HFFc6 (cell line): ENCODE measurements at regions not wholly inside any gene's neighbourhood (a gene's known extent, or its start where the extent isn't known, plus 50 kb on each side); places are given as distances from the start of the nearest gene placed in this dataset.

Experiments used
- DNase-seq: peaks from one replicate; pipeline ENCODE4 v3.0.0-alpha.2; 2018
- H3K27ac Mint-ChIP-seq: 2 replicates; pipeline ENCODE4 v1.8.0; 2020; ENCODE audit warnings: mild to moderate bottlenecking, mixed read lengths
- H3K27me3 Mint-ChIP-seq: 2 replicates; pipeline ENCODE4 v1.8.0; 2021; ENCODE audit warnings: mild to moderate bottlenecking, moderate library complexity, mixed read lengths; ENCODE audit not compliant: insufficient read depth
- H3K36me3 Mint-ChIP-seq: 2 replicates; pipeline ENCODE4 v1.8.0; 2021; ENCODE audit warnings: low read depth, mixed read lengths
- H3K4me1 Mint-ChIP-seq: 2 replicates; pipeline ENCODE4 v1.8.0; 2020; ENCODE audit warnings: low read depth, mixed read lengths
- H3K4me3 Mint-ChIP-seq: 2 replicates; pipeline ENCODE4 v1.8.0; 2020; ENCODE audit warnings: mild to moderate bottlenecking, moderate library complexity, mixed read lengths
- H3K9me3 Mint-ChIP-seq: 2 replicates; pipeline ENCODE4 v1.8.0; 2020; ENCODE audit warnings: mild to moderate bottlenecking, mixed read lengths
- TF ChIP-seq, protein P1 (sequence below): fragments of 200-600 bp; sonication (generic); IDR thresholded peaks from 2 replicates; pipeline ENCODE4 v1.5.0; 2021; ENCODE audit warnings: antibody characterized with exemption, mild to moderate bottlenecking

DNA sequence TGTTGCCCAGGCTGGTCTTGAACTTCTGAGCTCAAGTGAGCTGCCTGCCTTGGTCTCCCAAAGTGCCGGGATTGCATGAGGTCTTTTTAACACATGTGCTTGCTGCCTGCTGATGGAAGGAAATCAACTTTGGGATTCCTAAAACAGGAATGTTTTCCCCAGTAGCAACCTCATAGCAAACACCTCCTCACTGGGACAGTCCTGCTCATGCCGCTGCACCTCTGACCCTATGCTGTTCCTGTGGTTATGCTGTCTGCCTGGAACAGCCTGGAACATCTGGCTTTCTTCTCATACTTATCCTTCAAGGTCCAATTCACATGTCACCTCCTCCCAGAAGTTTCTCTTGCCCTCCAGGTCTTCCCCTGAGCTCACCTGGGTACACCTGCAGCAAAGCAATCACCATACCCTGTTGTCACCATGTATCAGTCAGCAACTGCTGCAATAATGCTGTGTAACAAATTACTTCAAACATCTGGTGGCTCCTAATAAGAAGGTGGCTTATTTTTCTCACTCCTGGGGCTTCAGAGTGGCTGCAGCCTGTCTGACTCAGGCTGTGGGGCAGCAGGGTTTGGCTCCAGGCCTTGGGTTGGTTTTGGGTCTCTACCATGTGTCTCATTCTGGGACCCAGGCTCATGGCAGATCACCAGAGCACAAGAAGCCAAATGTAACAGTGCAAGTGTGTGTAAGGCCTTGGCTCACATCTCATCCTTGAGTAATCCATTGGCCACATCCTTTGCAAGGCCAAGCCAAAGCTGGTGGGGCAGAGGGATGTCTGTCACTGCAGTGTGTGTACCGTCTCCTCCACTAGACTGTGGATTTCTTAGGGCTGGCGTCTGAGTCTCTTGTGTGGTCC is 59.4 kb upstream of the SORCS2 start:
- H3K36me3 Mint-ChIP-seq: no peaks in the 10 kb centered on the region
- DNase-seq: no peak
- H3K4me1 Mint-ChIP-seq: peaks cover 21% of the 10 kb centered on the region
- TF ChIP-seq, protein P1, sequence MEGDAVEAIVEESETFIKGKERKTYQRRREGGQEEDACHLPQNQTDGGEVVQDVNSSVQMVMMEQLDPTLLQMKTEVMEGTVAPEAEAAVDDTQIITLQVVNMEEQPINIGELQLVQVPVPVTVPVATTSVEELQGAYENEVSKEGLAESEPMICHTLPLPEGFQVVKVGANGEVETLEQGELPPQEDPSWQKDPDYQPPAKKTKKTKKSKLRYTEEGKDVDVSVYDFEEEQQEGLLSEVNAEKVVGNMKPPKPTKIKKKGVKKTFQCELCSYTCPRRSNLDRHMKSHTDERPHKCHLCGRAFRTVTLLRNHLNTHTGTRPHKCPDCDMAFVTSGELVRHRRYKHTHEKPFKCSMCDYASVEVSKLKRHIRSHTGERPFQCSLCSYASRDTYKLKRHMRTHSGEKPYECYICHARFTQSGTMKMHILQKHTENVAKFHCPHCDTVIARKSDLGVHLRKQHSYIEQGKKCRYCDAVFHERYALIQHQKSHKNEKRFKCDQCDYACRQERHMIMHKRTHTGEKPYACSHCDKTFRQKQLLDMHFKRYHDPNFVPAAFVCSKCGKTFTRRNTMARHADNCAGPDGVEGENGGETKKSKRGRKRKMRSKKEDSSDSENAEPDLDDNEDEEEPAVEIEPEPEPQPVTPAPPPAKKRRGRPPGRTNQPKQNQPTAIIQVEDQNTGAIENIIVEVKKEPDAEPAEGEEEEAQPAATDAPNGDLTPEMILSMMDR: no peak
- H3K27me3 Mint-ChIP-seq: peaks cover 8% of the 10 kb centered on the region
- no peaks in the 10 kb centered on the region for H3K9me3 Mint-ChIP-seq
- no peak overlapping the region for H3K27ac Mint-ChIP-seq
- no peak overlapping the region for H3K4me3 Mint-ChIP-seq

DNA sequence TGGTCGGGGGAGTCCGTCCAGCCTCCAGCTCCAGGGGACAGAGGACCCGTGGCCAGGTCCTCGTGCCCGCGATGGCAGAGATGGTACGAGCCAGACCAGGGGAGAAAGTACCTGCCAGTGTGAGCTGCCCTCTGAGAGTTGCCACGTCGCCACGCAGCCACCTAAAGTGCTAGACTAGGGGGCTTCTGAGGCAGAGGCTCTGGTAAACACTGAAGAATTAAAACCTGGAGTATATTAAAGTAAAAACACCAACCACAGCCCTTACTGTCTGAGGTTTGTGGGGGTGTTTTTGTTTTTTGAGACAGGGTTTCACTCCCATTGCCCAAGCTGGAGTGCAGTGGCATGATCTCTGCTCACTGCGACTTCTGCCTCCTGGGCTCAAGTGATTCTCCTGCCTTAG is 60.1 kb upstream of the SORCS2 start:
- Mint-ChIP-seq H3K27me3 (peaks cover 14% of the 10 kb centered on the region), H3K9me3 (no peaks in the 10 kb centered on the region), H3K4me1 (peaks cover 21% of the 10 kb centered on the region), H3K4me3 (no peak overlapping the region), H3K27ac (no peak overlapping the region), H3K36me3 (no peaks in the 10 kb centered on the region)
- DNase-seq: no peak
- TF ChIP-seq, protein P1: no peak

DNA sequence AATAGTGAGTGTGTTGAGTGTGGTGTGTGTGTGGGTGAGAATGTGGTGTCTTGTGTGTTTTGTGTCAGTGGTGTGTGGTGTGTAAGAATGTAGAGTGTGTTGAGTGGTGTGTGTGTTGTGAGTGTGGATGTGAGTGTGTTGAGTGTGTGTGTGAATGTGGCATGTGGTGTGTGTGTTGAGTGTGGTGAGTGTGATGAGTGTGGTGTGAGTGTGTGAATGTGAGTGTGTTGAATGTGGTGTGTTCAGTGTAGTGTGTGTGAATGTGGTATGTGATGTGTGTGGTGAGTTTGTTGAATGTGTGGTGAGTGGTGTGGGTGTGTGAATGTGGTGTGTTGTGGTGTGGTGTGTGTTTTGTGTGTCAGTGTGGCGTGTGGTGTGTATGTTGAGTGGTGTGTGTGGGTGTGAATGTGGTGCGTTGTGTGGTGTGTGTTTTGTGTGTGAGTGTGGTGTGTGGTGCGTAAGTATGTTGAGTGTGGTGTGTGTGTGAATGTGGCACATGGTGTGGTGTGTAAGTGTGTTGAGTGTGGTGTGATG is 60.8 kb upstream of the SORCS2 start:
- Mint-ChIP-seq H3K4me3 (no peak overlapping the region), H3K9me3 (no peaks in the 10 kb centered on the region), H3K27ac (no peak overlapping the region), H3K4me1 (peaks cover 21% of the 10 kb centered on the region), H3K36me3 (no peaks in the 10 kb centered on the region), H3K27me3 (peaks cover 18% of the 10 kb centered on the region)
- TF ChIP-seq, protein P1: no peak
- DNase-seq: no peak

DNA sequence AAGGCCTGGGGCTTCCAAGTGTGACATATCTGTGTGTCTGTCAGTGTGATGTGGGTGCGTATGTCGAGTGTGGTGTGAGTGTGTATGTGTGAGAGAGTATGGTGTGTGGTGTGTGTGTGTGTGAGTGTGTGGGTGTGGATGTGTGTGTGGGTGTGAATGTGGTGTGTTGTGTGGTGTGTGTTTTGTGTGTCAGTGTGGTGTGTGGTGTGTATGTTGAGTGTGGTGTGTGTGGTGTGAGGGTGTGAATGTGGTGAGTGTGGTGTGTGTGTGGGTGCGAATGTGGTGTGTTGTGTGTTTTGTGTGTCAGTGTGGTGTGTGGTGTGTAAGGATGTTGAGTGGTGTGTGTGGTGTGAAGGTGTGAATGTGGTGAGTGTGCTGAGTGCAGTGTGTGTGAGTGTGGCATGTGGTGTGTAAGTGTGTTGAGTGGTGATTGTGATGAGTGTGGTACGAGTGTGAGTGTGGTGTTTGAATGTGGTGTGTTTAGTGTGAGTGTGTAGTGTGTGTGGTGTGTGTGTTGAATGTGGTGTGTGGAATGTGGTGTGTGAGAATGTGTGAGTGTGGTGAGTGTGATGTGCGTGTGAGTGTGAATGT is 61.6 kb upstream of the SORCS2 start:
- peaks cover 20% of the 10 kb centered on the region for H3K4me1 Mint-ChIP-seq
- H3K27ac Mint-ChIP-seq: no peak overlapping the region
- no peak overlapping the region for H3K4me3 Mint-ChIP-seq
- H3K9me3 Mint-ChIP-seq: no peaks in the 10 kb centered on the region
- TF ChIP-seq, protein P1: no peak
- no peaks in the 10 kb centered on the region for H3K36me3 Mint-ChIP-seq
- H3K27me3 Mint-ChIP-seq: peaks cover 20% of the 10 kb centered on the region
- DNase-seq: no peak

DNA sequence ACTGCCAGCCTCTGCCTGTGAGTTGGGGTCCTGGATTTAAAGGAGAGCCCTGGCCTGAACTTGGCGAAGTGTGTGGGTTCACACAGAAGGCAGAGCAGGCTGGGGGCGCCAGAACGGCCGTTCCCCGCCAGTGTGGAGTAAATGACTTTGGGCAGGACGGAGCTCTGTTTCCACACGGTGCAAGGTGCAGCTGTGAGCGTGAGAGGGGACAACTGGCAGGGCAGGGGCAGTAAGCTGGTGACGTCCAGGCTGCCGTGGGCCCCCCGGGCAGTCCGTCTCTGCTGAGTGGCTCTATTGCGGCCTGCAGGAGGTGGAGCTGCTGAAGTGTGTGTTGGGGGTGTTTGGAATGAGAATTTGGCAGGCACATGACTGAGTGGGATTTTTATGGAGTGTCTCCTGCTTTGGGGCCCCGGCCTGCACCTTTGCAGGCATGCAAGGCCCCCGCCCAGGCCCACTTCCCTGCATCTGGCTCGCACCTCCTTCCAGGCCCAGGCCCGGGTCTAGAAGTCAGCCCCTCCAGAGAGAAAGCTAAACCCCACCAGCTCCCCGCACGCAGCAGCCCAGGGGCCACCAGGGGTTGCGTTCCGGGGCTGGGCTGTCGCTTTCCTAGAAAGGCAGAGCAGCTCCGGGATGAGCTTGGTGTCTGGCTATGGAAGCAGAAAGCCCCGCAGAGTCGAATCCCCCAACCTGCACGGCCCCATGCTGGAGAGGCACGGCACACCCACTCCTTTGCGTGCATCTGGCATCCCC is 62.2 kb upstream of the GRPEL1 start:
- TF ChIP-seq, protein P1: no peak
- DNase-seq: no peak
- H3K9me3 Mint-ChIP-seq: no peaks in the 10 kb centered on the region
- no peaks in the 10 kb centered on the region for H3K36me3 Mint-ChIP-seq
- H3K4me1 Mint-ChIP-seq: peaks cover 19% of the 10 kb centered on the region
- no peak overlapping the region for H3K4me3 Mint-ChIP-seq
- H3K27me3 Mint-ChIP-seq: peaks cover 20% of the 10 kb centered on the region
- H3K27ac Mint-ChIP-seq: no peak overlapping the region
